ENCODE measurements at regions not wholly inside any gene's neighbourhood (a gene's known extent, or its start where the extent isn't known, plus 50 kb on each side); places are given as distances from the start of the nearest gene placed in this dataset.

DNA sequence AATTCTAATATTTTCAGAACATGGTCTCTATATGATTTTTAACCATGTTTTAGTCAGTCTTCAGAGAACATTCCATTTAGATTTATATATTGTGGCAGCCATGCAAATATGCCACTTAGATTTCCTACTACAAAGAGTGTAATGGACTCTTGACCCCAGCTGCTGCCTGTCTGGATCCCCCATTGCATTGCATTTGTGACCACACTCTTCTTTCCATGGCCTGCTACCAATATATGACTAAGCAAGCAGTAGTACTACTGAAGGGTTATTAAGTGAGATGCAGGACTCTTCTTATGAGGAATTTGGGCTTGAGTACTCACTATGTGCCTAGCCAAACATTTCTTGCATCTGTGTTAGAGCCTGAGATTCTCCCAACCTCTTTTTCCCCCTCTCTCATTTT lies 306.8 kb downstream of the PDHA2 start:
- TF ChIP-seq ZFP30 (CRISPR knock-in tag; IDR thresholded peaks at IDR 0.05), result no peak
- no peak for ATAC-seq

DNA sequence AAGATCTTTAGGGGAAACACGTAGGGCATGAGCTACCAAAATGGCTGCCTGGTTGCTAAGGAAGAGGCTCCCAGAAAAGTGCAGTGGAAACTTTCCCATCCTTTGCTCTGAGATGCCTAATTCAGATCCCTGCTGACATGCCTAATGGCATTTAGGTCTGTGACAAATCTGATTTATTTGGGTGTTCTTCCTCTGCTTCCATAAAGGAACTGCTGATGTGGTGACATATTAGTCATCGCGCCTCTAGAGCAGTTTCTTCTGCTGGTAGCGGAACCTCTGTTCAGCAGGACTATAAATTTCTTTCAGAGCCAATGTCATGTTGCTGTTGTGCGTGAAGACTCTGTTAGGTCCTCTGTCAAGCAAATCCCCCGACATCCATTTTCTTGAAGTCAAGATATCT lies 310.0 kb downstream of the PDHA2 start:
- no peak for ATAC-seq
- TF ChIP-seq ESRRG (CRISPR knock-in tag; IDR thresholded peaks at IDR 0.05), result no peak
- no peak for TF ChIP-seq TOX (CRISPR knock-in tag; IDR thresholded peaks at IDR 0.05; ENCODE audit: borderline replicate concordance)
- TF ChIP-seq OSR1 (CRISPR knock-in tag; IDR thresholded peaks at IDR 0.05), result no peak
- TF ChIP-seq GLIS3 (CRISPR knock-in tag; IDR thresholded peaks at IDR 0.05), result no peak
- no peak for TF ChIP-seq SNAI2 (CRISPR knock-in tag; IDR thresholded peaks at IDR 0.05)
- TF ChIP-seq, protein P1, sequence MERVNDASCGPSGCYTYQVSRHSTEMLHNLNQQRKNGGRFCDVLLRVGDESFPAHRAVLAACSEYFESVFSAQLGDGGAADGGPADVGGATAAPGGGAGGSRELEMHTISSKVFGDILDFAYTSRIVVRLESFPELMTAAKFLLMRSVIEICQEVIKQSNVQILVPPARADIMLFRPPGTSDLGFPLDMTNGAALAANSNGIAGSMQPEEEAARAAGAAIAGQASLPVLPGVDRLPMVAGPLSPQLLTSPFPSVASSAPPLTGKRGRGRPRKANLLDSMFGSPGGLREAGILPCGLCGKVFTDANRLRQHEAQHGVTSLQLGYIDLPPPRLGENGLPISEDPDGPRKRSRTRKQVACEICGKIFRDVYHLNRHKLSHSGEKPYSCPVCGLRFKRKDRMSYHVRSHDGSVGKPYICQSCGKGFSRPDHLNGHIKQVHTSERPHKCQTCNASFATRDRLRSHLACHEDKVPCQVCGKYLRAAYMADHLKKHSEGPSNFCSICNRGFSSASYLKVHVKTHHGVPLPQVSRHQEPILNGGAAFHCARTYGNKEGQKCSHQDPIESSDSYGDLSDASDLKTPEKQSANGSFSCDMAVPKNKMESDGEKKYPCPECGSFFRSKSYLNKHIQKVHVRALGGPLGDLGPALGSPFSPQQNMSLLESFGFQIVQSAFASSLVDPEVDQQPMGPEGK (CRISPR knock-in tag; IDR thresholded peaks at IDR 0.05; ENCODE audit: borderline replicate concordance), result no peak
- no peak for TF ChIP-seq TCF4 (CRISPR knock-in tag; IDR thresholded peaks at IDR 0.05; ENCODE audit: borderline replicate concordance)

DNA sequence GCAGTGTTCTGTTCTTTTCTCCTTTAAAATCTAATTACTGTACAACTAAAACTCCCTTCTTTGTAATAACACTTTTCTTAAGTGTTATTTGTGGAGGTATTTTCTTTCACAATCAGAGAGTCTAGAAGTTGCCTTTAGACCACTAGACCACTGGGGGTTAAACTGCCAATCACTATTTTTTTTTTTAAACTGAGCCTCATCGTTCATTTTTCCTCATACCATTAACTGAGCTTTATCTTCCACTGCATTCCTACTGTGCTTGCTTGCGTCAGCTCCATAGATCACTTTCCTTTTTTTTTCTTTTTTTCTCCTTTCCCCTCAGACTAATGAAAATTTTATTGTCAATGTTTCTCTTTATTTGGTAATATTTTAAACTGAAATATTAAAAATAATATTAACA lies 310.6 kb downstream of the PDHA2 start:
- no peak for TF ChIP-seq ISL1 (CRISPR knock-in tag; IDR thresholded peaks at IDR 0.05)
- no peak for TF ChIP-seq ZNF8 (CRISPR knock-in tag; IDR thresholded peaks at IDR 0.05)
- no peak for TF ChIP-seq ZFP30 (CRISPR knock-in tag; IDR thresholded peaks at IDR 0.05)
- TF ChIP-seq, protein P2, sequence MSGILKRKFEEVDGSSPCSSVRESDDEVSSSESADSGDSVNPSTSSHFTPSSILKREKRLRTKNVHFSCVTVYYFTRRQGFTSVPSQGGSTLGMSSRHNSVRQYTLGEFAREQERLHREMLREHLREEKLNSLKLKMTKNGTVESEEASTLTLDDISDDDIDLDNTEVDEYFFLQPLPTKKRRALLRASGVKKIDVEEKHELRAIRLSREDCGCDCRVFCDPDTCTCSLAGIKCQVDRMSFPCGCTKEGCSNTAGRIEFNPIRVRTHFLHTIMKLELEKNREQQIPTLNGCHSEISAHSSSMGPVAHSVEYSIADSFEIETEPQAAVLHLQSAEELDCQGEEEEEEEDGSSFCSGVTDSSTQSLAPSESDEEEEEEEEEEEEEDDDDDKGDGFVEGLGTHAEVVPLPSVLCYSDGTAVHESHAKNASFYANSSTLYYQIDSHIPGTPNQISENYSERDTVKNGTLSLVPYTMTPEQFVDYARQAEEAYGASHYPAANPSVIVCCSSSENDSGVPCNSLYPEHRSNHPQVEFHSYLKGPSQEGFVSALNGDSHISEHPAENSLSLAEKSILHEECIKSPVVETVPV (CRISPR knock-in tag; IDR thresholded peaks at IDR 0.05), result no peak
- TF ChIP-seq ESRRG (CRISPR knock-in tag; IDR thresholded peaks at IDR 0.05), result no peak
- ATAC-seq, result no peak

DNA sequence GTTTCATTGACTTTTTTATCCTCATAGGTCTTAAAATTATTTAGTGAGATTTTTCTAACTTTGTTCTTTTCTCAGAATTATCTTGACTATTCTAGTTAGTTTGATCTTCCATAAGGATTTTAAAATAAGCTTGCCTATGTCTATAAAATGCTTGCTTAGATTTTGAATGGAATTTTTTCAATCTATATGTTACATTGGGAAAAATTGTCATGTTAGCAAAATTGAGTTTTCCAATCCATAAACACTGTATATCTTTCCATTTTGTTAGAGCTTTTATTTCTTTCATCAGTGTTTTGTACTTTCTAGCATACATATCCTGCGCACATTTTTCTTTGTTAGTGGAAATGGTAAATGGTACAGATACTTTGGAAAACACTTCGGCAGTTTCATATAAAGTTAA lies 312.9 kb downstream of the PDHA2 start:
- TF ChIP-seq ZNF70 (CRISPR knock-in tag; IDR thresholded peaks at IDR 0.05), result no peak
- no peak for TF ChIP-seq TOX (CRISPR knock-in tag; IDR thresholded peaks at IDR 0.05; ENCODE audit: borderline replicate concordance)
- TF ChIP-seq RARB (CRISPR knock-in tag; IDR thresholded peaks at IDR 0.05), result no peak
- TF ChIP-seq, protein P2 (CRISPR knock-in tag; IDR thresholded peaks at IDR 0.05), result no peak
- no peak for TF ChIP-seq CSDC2 (CRISPR knock-in tag; IDR thresholded peaks at IDR 0.05)
- no peak for ATAC-seq

DNA sequence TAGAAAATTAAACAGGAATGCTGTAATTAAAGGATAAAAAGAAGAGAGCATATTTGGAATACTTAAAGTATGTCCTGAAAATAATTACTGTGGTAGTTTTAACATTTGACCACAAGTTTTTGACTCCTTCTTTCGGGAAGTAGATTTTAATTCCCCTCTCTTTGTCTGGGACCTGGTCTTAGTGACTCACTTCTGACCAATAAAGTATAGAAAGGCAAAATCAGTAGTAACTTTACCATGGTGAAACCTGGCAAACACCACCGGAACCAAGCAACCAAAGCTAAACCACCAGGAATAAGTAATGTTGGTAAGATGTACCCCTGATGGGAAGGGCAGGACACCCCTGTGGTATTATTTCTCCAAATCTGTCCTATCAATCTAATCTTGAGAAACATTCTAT lies 314.8 kb downstream of the PDHA2 start:
- TF ChIP-seq, protein P3, sequence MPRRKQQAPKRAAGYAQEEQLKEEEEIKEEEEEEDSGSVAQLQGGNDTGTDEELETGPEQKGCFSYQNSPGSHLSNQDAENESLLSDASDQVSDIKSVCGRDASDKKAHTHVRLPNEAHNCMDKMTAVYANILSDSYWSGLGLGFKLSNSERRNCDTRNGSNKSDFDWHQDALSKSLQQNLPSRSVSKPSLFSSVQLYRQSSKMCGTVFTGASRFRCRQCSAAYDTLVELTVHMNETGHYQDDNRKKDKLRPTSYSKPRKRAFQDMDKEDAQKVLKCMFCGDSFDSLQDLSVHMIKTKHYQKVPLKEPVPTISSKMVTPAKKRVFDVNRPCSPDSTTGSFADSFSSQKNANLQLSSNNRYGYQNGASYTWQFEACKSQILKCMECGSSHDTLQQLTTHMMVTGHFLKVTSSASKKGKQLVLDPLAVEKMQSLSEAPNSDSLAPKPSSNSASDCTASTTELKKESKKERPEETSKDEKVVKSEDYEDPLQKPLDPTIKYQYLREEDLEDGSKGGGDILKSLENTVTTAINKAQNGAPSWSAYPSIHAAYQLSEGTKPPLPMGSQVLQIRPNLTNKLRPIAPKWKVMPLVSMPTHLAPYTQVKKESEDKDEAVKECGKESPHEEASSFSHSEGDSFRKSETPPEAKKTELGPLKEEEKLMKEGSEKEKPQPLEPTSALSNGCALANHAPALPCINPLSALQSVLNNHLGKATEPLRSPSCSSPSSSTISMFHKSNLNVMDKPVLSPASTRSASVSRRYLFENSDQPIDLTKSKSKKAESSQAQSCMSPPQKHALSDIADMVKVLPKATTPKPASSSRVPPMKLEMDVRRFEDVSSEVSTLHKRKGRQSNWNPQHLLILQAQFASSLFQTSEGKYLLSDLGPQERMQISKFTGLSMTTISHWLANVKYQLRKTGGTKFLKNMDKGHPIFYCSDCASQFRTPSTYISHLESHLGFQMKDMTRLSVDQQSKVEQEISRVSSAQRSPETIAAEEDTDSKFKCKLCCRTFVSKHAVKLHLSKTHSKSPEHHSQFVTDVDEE (CRISPR knock-in tag; IDR thresholded peaks at IDR 0.05), result no peak
- TF ChIP-seq, protein P2 (CRISPR knock-in tag; IDR thresholded peaks at IDR 0.05), result no peak
- TF ChIP-seq ZFP30 (CRISPR knock-in tag; IDR thresholded peaks at IDR 0.05) (no peak), RARB (CRISPR knock-in tag; IDR thresholded peaks at IDR 0.05) (no peak), ZC3H10 (CRISPR knock-in tag; IDR thresholded peaks at IDR 0.05) (no peak), TCF4 (CRISPR knock-in tag; IDR thresholded peaks at IDR 0.05; ENCODE audit: borderline replicate concordance) (no peak)
- ATAC-seq, result no peak
